Caco-2 (cell line): ENCODE measurements at regions not wholly inside any gene's neighbourhood (a gene's known extent, or its start where the extent isn't known, plus 50 kb on each side); places are given as distances from the start of the nearest gene placed in this dataset.

Experiments used
- BruUV-seq: library from RNA; stranded (reverse); fragments of 400-500 nt; replicated peaks from 2 replicates; lab custom pipeline; 2021; lab: Mats Ljungman, UMichigan
- CTCF ChIA-PET: fragments of 300-600 bp; sonication (Branson Sonifier 250); formaldehyde crosslinking; loops from one replicate; lab custom pipeline; 2022; ENCODE audit warnings: antibody characterized with exemption; lab: Charles Lee
- POLR2A ChIA-PET: fragments of 300-600 bp; sonication (Branson Sonifier 250); formaldehyde crosslinking; loops from one replicate; lab custom pipeline; 2022; ENCODE audit warnings: antibody characterized with exemption; lab: Charles Lee
- DNase-seq, 2 experiments: peaks; one replicate each; pipeline versions ENCODE4 v3.0.0 to v3.0.0-alpha.2; 2020 to 2022
- H3K27me3 ChIP-seq: replicated peaks from 2 replicates; pipeline ENCODE4 v1.6.0; 2011; ENCODE audit warnings: low read length; ENCODE audit not compliant: control insufficient read depth, insufficient read depth
- H3K36me3 ChIP-seq: 2 replicates; pipeline ENCODE4 v1.5.1; 2011; ENCODE audit warnings: low read length; ENCODE audit not compliant: control insufficient read depth, insufficient read depth
- H3K4me1 ChIP-seq: fragments of 250-450 bp; sonication (Bioruptor Pico); 2 replicates; pipeline ENCODE4 v1.5.1; 2020; ENCODE audit warnings: mild to moderate bottlenecking
- H3K4me3 ChIP-seq: 2 replicates; pipeline ENCODE4 v1.5.1; 2011; ENCODE audit warnings: low read depth, mild to moderate bottlenecking, control low read depth, low read length
- H3K9me3 ChIP-seq: fragments of 250-450 bp; sonication (Bioruptor Pico); 2 replicates; pipeline ENCODE4 v1.5.1; 2020; ENCODE audit warnings: mild to moderate bottlenecking, moderate library complexity
- H3K27ac Mint-ChIP-seq: one replicate; pipeline ENCODE4 v1.8.0; 2022; ENCODE audit warnings: mixed read lengths; ENCODE audit not compliant: unreplicated experiment
- H3K27me3 Mint-ChIP-seq: one replicate; pipeline ENCODE4 v1.8.0; 2022; ENCODE audit warnings: mixed read lengths; ENCODE audit not compliant: insufficient read depth, unreplicated experiment
- H3K36me3 Mint-ChIP-seq: one replicate; pipeline ENCODE4 v1.8.0; 2022; ENCODE audit warnings: mild to moderate bottlenecking, mixed read lengths; ENCODE audit not compliant: insufficient read depth, unreplicated experiment
- H3K4me1 Mint-ChIP-seq: one replicate; pipeline ENCODE4 v1.8.0; 2022; ENCODE audit warnings: low read depth, mixed read lengths; ENCODE audit not compliant: unreplicated experiment
- H3K4me3 Mint-ChIP-seq: one replicate; pipeline ENCODE4 v1.8.0; 2022; ENCODE audit warnings: mild to moderate bottlenecking, moderate library complexity, mixed read lengths; ENCODE audit not compliant: unreplicated experiment
- H3K9me3 Mint-ChIP-seq: one replicate; pipeline ENCODE4 v1.8.0; 2022; ENCODE audit warnings: mixed read lengths; ENCODE audit not compliant: unreplicated experiment
- CTCF ChIP-seq, 2 experiments: fragments of 200-600 bp in 1 of 2; IDR thresholded peaks; 1 replicate in 1 of 2; 2 replicates in 1 of 2; pipeline versions ENCODE4 v1.5.1 to v1.8.0; 2011 to 2022; ENCODE audit warnings: antibody characterized with exemption in 1 of 2, control low read depth in 1 of 2, inconsistent platforms in 1 of 2, low read depth in 1 of 2, low read length in 1 of 2, mild to moderate bottlenecking in 1 of 2, moderate library complexity in 1 of 2; ENCODE audit not compliant: insufficient read depth in 1 of 2, severe bottlenecking in 1 of 2, unreplicated experiment in 1 of 2
- intact Hi-C: fragments of 100-400 bp; cut with micrococcal nuclease; formaldehyde crosslinking; loops from one replicate; pipeline ENCODE4 v1.10.0; 2022; ENCODE audit not compliant: unreplicated experiment

GRCh38 chr2:126496493-126496892, 159.5 kb upstream of the GYPC start:
- no TSS peak for BruUV-seq
- no peaks in the 10 kb centered on the region; the same call in 1 of the 2 replicates for H3K9me3 ChIP-seq
- peaks cover 10% of the 10 kb centered on the region for H3K9me3 Mint-ChIP-seq
- no peak overlapping the region for H3K4me3 Mint-ChIP-seq
- intact Hi-C loops = no loop called here
- H3K27ac Mint-ChIP-seq = no peak overlapping the region
- POLR2A ChIA-PET = no interaction called here
- TF ChIP-seq CTCF (IDR thresholded peaks at IDR 0.05; ENCODE audit: insufficient read depth in 1 of 2, low read depth in 1 of 2, low read length in 1 of 2, severe bottlenecking in 1 of 2, unreplicated experiment in 1 of 2) = no peak
- H3K4me3 ChIP-seq = no peak overlapping the region
- H3K36me3 Mint-ChIP-seq = no peaks in the 10 kb centered on the region
- CTCF ChIA-PET = no interaction called here
- peaks cover 2% of the 10 kb centered on the region for H3K27me3 Mint-ChIP-seq
- no peaks in the 10 kb centered on the region for H3K4me1 ChIP-seq
- no peak for DNase-seq
- H3K27me3 ChIP-seq = no peaks in the 10 kb centered on the region
- no peaks in the 10 kb centered on the region for H3K4me1 Mint-ChIP-seq
- H3K36me3 ChIP-seq = no peaks in the 10 kb centered on the region

- H3K9me3 ChIP-seq = no peaks in the 10 kb centered on the region
- ChIA-PET POLR2A (no interaction called here), CTCF (no interaction called here)
- no TSS peak for BruUV-seq
- H3K27me3 ChIP-seq = no peaks in the 10 kb centered on the region
- no peaks in the 10 kb centered on the region for H3K4me1 ChIP-seq
- H3K4me3 ChIP-seq = no peak overlapping the region
- no peaks in the 10 kb centered on the region for H3K9me3 Mint-ChIP-seq
- DNase-seq = no peak
- TF ChIP-seq CTCF (IDR thresholded peaks at IDR 0.05; ENCODE audit: insufficient read depth in 1 of 2, low read depth in 1 of 2, low read length in 1 of 2, severe bottlenecking in 1 of 2, unreplicated experiment in 1 of 2) = no peak
- H3K27me3 Mint-ChIP-seq = no peaks in the 10 kb centered on the region
- no peaks in the 10 kb centered on the region for H3K36me3 ChIP-seq
- intact Hi-C loops = no loop called here
- H3K4me3 Mint-ChIP-seq = no peak overlapping the region
- peaks cover 5% of the 10 kb centered on the region for H3K4me1 Mint-ChIP-seq
- H3K27ac Mint-ChIP-seq = no peak overlapping the region
- H3K36me3 Mint-ChIP-seq = no peaks in the 10 kb centered on the region
Measured at GRCh38 chr2:126503476-126503875, 152.5 kb upstream of the GYPC start.

- Mint-ChIP-seq H3K36me3 (no peaks in the 10 kb centered on the region), H3K9me3 (no peaks in the 10 kb centered on the region), H3K27ac (no peak overlapping the region), H3K4me1 (peaks cover 5% of the 10 kb centered on the region), H3K27me3 (no peaks in the 10 kb centered on the region), H3K4me3 (no peak overlapping the region)
- intact Hi-C loops = no loop called here
- DNase-seq = no peak
- BruUV-seq = no TSS peak
- TF ChIP-seq CTCF (IDR thresholded peaks at IDR 0.05; ENCODE audit: insufficient read depth in 1 of 2, low read depth in 1 of 2, low read length in 1 of 2, severe bottlenecking in 1 of 2, unreplicated experiment in 1 of 2) = no peak
- ChIA-PET POLR2A (no interaction called here), CTCF (no interaction called here)
- Histone ChIP-seq H3K9me3 (no peaks in the 10 kb centered on the region), H3K4me1 (no peaks in the 10 kb centered on the region), H3K27me3 (no peaks in the 10 kb centered on the region), H3K4me3 (no peak overlapping the region), H3K36me3 (no peaks in the 10 kb centered on the region)
Measured at GRCh38 chr2:126504949-126505348, 151.0 kb upstream of the GYPC start.
